IMR-90 (cell line): ENCODE measurements at regions not wholly inside any gene's neighbourhood (a gene's known extent, or its start where the extent isn't known, plus 50 kb on each side); places are given as distances from the start of the nearest gene placed in this dataset.

Experiments
- ATAC-seq: fragments of 200-7000 bp; cut with Tn5 transposase; 2 replicates; pipeline ENCODE4 v1.9.1; 2020; ENCODE audit warnings: low read depth, mild to moderate bottlenecking, moderate library complexity
- BruUV-seq: library from RNA; stranded (reverse); fragments of 400-500 nt; replicated peaks from 2 replicates; lab custom pipeline; 2021; lab: Mats Ljungman, UMichigan
- CTCF ChIA-PET: fragments of 300-600 bp; formaldehyde crosslinking; extraction: SDS; loops from one replicate; lab custom pipeline; 2021; ENCODE audit warnings: antibody characterized with exemption; lab: Yijun Ruan, JAX
- POLR2A ChIA-PET: fragments of 300-600 bp; sonication (Branson Sonifier 250); formaldehyde crosslinking; loops from one replicate; lab custom pipeline; 2022; ENCODE audit warnings: antibody characterized with exemption; ENCODE audit not compliant: unreplicated experiment; lab: Charles Lee
- DNase-seq: peaks from one replicate; pipeline ENCODE4 v3.0.0; 2013
- H2AFZ ChIP-seq: replicated peaks from 2 replicates; pipeline ENCODE3; 2013; ENCODE audit warnings: low read length, mild to moderate bottlenecking; ENCODE audit not compliant: poor library complexity
- H2AK5ac ChIP-seq: 2 replicates; pipeline ENCODE4 v1.6.1; 2013; ENCODE audit warnings: low read depth, low read length, inconsistent platforms
- H2AK9ac ChIP-seq: replicated peaks from 2 replicates; pipeline ENCODE3; 2013; ENCODE audit warnings: mild to moderate bottlenecking, low read depth, low read length, moderate library complexity; ENCODE audit not compliant: poor library complexity
- H2BK120ac ChIP-seq: 2 replicates; pipeline ENCODE4 v1.6.1; 2013; ENCODE audit warnings: low read depth, low read length, inconsistent platforms
- H2BK15ac ChIP-seq: 3 replicates; pipeline ENCODE4 v1.6.1; 2013; ENCODE audit warnings: low read depth, low read length, inconsistent platforms
- H2BK20ac ChIP-seq: 2 replicates; pipeline ENCODE4 v1.6.1; 2013; ENCODE audit warnings: low read depth, mild to moderate bottlenecking, inconsistent platforms, low read length, moderate library complexity
- H2BK5ac ChIP-seq: 2 replicates; pipeline ENCODE4 v1.6.1; 2013; ENCODE audit warnings: mild to moderate bottlenecking, low read depth, low read length, inconsistent platforms; ENCODE audit not compliant: poor library complexity, severe bottlenecking
- H3K14ac ChIP-seq: replicated peaks from 2 replicates; pipeline ENCODE4 v1.6.1; 2013; ENCODE audit warnings: low read depth, low read length, inconsistent platforms
- H3K18ac ChIP-seq: 2 replicates; pipeline ENCODE4 v1.6.1; 2013; ENCODE audit warnings: low read depth, low read length, control low read depth
- H3K23ac ChIP-seq: 2 replicates; pipeline ENCODE4 v1.6.1; 2013; ENCODE audit warnings: low read depth, low read length, inconsistent platforms
- H3K27ac ChIP-seq: 2 replicates; pipeline ENCODE4 v1.5.1; 2013; ENCODE audit warnings: mild to moderate bottlenecking, control low read depth, low read length; ENCODE audit not compliant: insufficient read depth
- H3K27me3 ChIP-seq: 2 replicates; pipeline ENCODE4 v1.6.1; 2013; ENCODE audit warnings: low read length; ENCODE audit not compliant: control insufficient read depth, insufficient read depth
- H3K36me3 ChIP-seq: 2 replicates; pipeline ENCODE4 v1.6.1; 2013; ENCODE audit warnings: low read length, mixed read lengths; ENCODE audit not compliant: control insufficient read depth, insufficient read depth
- H3K4ac ChIP-seq: 2 replicates; pipeline ENCODE4 v1.6.1; 2013; ENCODE audit warnings: low read depth, low read length, inconsistent platforms
- H3K4me1 ChIP-seq: 2 replicates; pipeline ENCODE4 v1.6.1; 2013; ENCODE audit warnings: low read length, mixed read lengths; ENCODE audit not compliant: control insufficient read depth, insufficient read depth
- H3K4me2 ChIP-seq: 2 replicates; pipeline ENCODE4 v1.6.1; 2013; ENCODE audit warnings: low read depth, mild to moderate bottlenecking, control low read depth, low read length, moderate library complexity
- H3K4me3 ChIP-seq: 2 replicates; pipeline ENCODE4 v1.5.1; 2013; ENCODE audit warnings: low read depth, mild to moderate bottlenecking, control low read depth, low read length, moderate library complexity; ENCODE audit not compliant: insufficient read depth
- H3K56ac ChIP-seq: 2 replicates; pipeline ENCODE4 v1.6.1; 2013; ENCODE audit warnings: low read length, inconsistent platforms; ENCODE audit not compliant: insufficient read depth; ENCODE audit errors: extremely low read depth
- H3K79me1 ChIP-seq, 2 experiments: 2 replicates each; pipeline ENCODE4 v1.6.1; 2013; ENCODE audit warnings: low read length in 2 of 2, inconsistent platforms in 1 of 2, low read depth in 1 of 2
- H3K9ac ChIP-seq: 2 replicates; pipeline ENCODE4 v1.6.1; 2013; ENCODE audit warnings: low read depth, low read length, control low read depth
- H3K9me1 ChIP-seq: 2 replicates; pipeline ENCODE4 v1.6.1; 2013; ENCODE audit warnings: low read length, inconsistent platforms; ENCODE audit not compliant: insufficient read depth
- H3K9me3 ChIP-seq: 2 replicates; pipeline ENCODE4 v1.6.1; 2013; ENCODE audit warnings: low read length; ENCODE audit not compliant: control insufficient read depth, insufficient read depth
- H4K20me1 ChIP-seq: 2 replicates; pipeline ENCODE4 v1.6.1; 2013; ENCODE audit warnings: low read length, inconsistent platforms; ENCODE audit not compliant: insufficient read depth
- H4K5ac ChIP-seq: 2 replicates; pipeline ENCODE4 v1.6.1; 2013; ENCODE audit warnings: mild to moderate bottlenecking, low read depth, low read length, control low read depth
- H4K8ac ChIP-seq, 2 experiments: 2 replicates each; pipeline ENCODE4 v1.6.1; 2013; ENCODE audit warnings: low read depth in 2 of 2, low read length in 2 of 2, control low read depth in 1 of 2, inconsistent platforms in 1 of 2
- H4K91ac ChIP-seq: 2 replicates; pipeline ENCODE4 v1.6.1; 2013; ENCODE audit warnings: low read depth, low read length, inconsistent platforms; ENCODE audit not compliant: insufficient read depth
- BHLHE40 ChIP-seq: fragments of 150-350 bp; IDR thresholded peaks from 2 replicates; pipeline ENCODE4 v1.6.1; 2016; ENCODE audit warnings: mild to moderate bottlenecking, low read depth, low read length
- CEBPB ChIP-seq: IDR thresholded peaks from 2 replicates; pipeline ENCODE4 v1.6.1; 2012; ENCODE audit warnings: low read depth, low read length, improper control_type of control experiment
- POLR2A ChIP-seq: IDR thresholded peaks from 2 replicates; pipeline ENCODE4 v1.6.1; 2012; ENCODE audit warnings: mild to moderate bottlenecking, low read depth, low read length
- RAD21 ChIP-seq: IDR thresholded peaks from 2 replicates; pipeline ENCODE4 v1.6.1; 2012; ENCODE audit warnings: low read length, improper control_type of control experiment
- RCOR1 ChIP-seq: IDR thresholded peaks from 2 replicates; pipeline ENCODE4 v1.6.1; 2012; ENCODE audit warnings: mild to moderate bottlenecking, low read length, improper control_type of control experiment; ENCODE audit not compliant: insufficient replicate concordance
- RFX5 ChIP-seq: IDR thresholded peaks from 2 replicates; pipeline ENCODE4 v1.8.0; 2012; ENCODE audit warnings: low read depth, mild to moderate bottlenecking, low read length, moderate library complexity
- SMC3 ChIP-seq: fragments of 150-350 bp; IDR thresholded peaks from 2 replicates; pipeline ENCODE4 v1.6.1; 2016; ENCODE audit warnings: low read depth, mild to moderate bottlenecking, antibody characterized with exemption, low read length, moderate library complexity
- WGBS, 2 experiments: methylation state at CpG; one replicate each; pipeline versions ENCODE4 v1.1.5 to v1.1.7; 2013; ENCODE audit warnings: missing lambda C conversion rate in 2 of 2; ENCODE audit not compliant: insufficient read length in 1 of 2; ENCODE audit errors: extremely low coverage in 2 of 2; 5-methylcytosine and 5-hydroxymethylcytosine counted together
- dilution Hi-C: fragments of 300-500 bp; cut with HindIII; formaldehyde crosslinking; loops from one replicate; pipeline ENCODE4 v1.14.3; 2018; ENCODE audit warnings: low sequenced_read_pairs; ENCODE audit not compliant: unreplicated experiment
- in situ Hi-C: fragments of 300-500 bp; cut with MboI; formaldehyde crosslinking; loops from 3 replicates; pipeline ENCODE4 v1.14.3; 2019; ENCODE audit warnings: low sequenced_read_pairs, inconsistent platforms, mixed read lengths
- intact Hi-C: fragments of 100-400 bp; cut with micrococcal nuclease; formaldehyde crosslinking; loops from 2 replicates; pipeline ENCODE4 v1.10.0; 2022
- TF ChIP-seq, protein P1 (sequence below): fragments of 150-350 bp; IDR thresholded peaks from 2 replicates; pipeline ENCODE4 v1.6.1; 2016; ENCODE audit warnings: low read depth, mild to moderate bottlenecking, low read length, moderate library complexity, borderline replicate concordance
- TF ChIP-seq, protein P2 (sequence below): conservative IDR thresholded peaks from 2 replicates; pipeline ENCODE4 v1.5.1; 2012; ENCODE audit warnings: mild to moderate bottlenecking, low read depth, low read length, improper control_type of control experiment

DNA sequence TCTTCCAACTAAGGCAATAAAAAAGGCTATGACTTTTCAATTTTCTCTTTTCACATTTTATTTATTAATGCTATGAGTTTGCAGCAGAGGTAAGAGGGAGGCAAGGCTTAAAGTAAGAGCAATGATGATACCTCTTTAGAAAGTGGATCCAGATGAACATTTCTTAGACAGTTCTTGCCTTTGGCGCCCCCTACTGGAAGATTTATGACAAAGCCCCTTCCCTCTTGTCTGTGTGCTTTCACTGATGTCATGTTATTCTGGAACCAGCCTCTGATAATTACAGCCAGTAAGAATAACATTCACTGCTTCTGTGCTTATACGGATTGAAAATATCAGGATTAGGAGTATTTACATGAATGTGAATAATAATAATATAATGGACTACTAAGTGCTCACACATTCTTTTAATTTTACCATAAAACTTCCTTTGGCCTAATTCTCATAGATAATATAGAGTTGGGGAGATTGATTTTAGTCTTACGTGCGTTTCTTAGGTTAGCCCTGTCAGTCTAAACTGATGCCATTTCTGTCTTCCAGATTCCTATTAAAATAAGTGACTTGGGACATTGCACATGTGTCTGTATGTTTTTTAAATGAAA lies 1929.9 kb upstream of the SEL1L start:
- WGBS, 2 experiments = no CpG with 5 or more reads among the region's 4 CpGs
- Histone ChIP-seq H3K23ac (no peak overlapping the region), H3K9ac (no peak overlapping the region), H3K9me3 (no peaks in the 10 kb centered on the region), H3K27ac (no peak overlapping the region), H3K14ac (no peak overlapping the region), H3K4me3 (no peak overlapping the region), H2AK9ac (no peak overlapping the region), H3K9me1 (no peaks in the 10 kb centered on the region), H2BK15ac (no peak overlapping the region), H3K18ac (no peak overlapping the region), H3K79me1 (no peaks in the 10 kb centered on the region), H3K27me3 (no peaks in the 10 kb centered on the region), H4K5ac (no peak overlapping the region), H4K8ac (no peak overlapping the region), H2BK120ac (no peak overlapping the region), H2AK5ac (no peak overlapping the region), H2AFZ (no peak overlapping the region), H4K20me1 (no peaks in the 10 kb centered on the region), H3K4me2 (no peak overlapping the region), H3K4me1 (no peaks in the 10 kb centered on the region), H3K4ac (no peak overlapping the region), H3K56ac (no peak overlapping the region), H4K91ac (no peak overlapping the region), H2BK20ac (no peak overlapping the region), H3K36me3 (no peaks in the 10 kb centered on the region), H2BK5ac (no peak overlapping the region)
- POLR2A ChIA-PET = no interaction called here
- no TSS peak for BruUV-seq
- peak; percentile 70 for ATAC-seq
- in situ Hi-C loops (loop anchor here (10.0 kb wide), 2 partner anchors 159 to 609 kb away; no protein-coding TSS in a partner anchor), dilution Hi-C loops (no loop called here), intact Hi-C loops (loop anchor here (1.0 to 5.0 kb wide), 4 partner anchors 163 to 753 kb away; no protein-coding TSS in a partner anchor)
- DNase-seq = peak; percentile 70
- CTCF ChIA-PET = interaction anchor here (0.8 to 1.0 kb wide), 2 partner anchors 12 to 167 kb away, joined by 3 to 4 read pairs; no protein-coding TSS in a partner anchor
- TF ChIP-seq POLR2A (no peak), BHLHE40 (no peak), CEBPB (no peak), RAD21 (peak; percentile 76), SMC3 (peak; percentile 65), RCOR1 (no peak), RFX5 (no peak)
- TF ChIP-seq, protein P1, sequence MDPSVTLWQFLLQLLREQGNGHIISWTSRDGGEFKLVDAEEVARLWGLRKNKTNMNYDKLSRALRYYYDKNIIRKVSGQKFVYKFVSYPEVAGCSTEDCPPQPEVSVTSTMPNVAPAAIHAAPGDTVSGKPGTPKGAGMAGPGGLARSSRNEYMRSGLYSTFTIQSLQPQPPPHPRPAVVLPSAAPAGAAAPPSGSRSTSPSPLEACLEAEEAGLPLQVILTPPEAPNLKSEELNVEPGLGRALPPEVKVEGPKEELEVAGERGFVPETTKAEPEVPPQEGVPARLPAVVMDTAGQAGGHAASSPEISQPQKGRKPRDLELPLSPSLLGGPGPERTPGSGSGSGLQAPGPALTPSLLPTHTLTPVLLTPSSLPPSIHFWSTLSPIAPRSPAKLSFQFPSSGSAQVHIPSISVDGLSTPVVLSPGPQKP = no peak
- TF ChIP-seq, protein P2, sequence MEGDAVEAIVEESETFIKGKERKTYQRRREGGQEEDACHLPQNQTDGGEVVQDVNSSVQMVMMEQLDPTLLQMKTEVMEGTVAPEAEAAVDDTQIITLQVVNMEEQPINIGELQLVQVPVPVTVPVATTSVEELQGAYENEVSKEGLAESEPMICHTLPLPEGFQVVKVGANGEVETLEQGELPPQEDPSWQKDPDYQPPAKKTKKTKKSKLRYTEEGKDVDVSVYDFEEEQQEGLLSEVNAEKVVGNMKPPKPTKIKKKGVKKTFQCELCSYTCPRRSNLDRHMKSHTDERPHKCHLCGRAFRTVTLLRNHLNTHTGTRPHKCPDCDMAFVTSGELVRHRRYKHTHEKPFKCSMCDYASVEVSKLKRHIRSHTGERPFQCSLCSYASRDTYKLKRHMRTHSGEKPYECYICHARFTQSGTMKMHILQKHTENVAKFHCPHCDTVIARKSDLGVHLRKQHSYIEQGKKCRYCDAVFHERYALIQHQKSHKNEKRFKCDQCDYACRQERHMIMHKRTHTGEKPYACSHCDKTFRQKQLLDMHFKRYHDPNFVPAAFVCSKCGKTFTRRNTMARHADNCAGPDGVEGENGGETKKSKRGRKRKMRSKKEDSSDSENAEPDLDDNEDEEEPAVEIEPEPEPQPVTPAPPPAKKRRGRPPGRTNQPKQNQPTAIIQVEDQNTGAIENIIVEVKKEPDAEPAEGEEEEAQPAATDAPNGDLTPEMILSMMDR = peak; percentile 73
